HG02588 (cell line): ENCODE measurements at regions not wholly inside any gene's neighbourhood (a gene's known extent, or its start where the extent isn't known, plus 50 kb on each side); places are given as distances from the start of the nearest gene placed in this dataset.

Experiments
- ATAC-seq: cut with Tn5 transposase; IDR thresholded peaks from one replicate; pipeline ENCODE4 v1.9.1; 2021; ENCODE audit warnings: mild to moderate bottlenecking, moderate library complexity; ENCODE audit not compliant: unreplicated experiment

DNA sequence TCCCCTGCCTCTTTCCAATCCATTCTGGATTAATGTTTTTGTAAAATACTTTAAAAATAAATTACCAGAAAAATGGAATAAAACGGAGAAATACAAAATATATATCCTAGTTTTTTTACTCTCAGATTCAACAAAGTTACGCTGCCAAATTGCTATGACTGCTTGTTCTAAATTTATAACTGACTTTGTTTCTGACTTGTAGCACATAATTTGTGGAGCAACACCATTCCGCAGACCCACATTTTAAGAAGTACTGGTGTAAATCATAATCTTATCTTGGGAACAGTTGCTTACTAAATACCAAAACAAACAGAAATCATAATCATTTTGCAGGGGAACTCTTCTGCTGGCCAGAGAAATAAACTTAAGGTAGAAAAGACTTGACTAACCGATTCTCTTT lies 339.4 kb upstream of the CBLB start:
- no peak for ATAC-seq

GRCh38 chr3:106208967-106209366 lies 340.2 kb upstream of the CBLB start:
- ATAC-seq = no peak

DNA sequence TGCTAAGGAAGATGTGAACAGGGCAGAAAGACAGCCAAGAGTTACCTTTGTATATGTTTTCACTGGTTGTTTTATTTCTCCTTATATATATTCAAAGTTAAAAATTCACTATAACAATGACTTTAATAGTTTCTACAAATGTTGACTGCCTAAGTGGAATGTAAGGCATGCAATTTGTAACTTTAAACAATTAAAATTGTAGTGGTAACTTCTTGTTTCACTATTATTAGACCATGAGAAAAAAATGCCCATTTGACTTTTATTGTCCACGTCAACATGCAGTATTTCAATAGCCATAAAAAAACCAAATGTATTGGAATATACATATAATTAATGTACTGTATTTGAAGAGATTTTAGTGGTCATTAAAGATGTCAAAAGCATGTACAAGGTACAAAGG lies 340.7 kb upstream of the CBLB start:
- ATAC-seq = no peak

GRCh38 chr3:106210923-106211322 lies 342.1 kb upstream of the CBLB start:
- ATAC-seq = no peak

DNA sequence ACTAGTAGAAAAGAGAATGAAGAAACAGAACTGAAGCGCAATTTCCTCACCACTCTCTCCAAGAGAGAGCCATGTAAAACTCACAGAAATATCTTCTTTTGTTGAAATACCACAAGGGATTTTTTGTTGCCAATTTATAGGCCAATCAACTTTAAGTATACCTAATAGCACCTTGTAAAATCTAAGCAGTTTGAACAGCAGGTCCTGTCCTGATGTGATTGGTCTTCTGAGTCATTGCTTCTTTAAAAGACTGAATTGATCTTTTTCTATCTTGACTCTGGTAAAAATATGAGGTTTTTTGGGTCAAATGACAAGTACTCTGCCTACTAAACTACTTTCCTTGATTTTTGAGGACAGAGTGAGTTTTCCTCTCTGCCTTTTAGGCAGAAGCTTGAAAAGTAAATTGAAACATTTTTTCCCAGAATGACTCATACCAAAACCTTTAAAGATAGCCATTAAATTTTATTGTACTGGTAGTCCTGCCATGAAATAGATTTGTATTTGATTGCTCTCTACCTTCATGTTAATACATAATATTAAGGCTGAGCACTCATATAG lies 343.9 kb upstream of the CBLB start:
- ATAC-seq = no peak

GRCh38 chr3:106213954-106214353 lies 345.1 kb upstream of the CBLB start:
- no peak for ATAC-seq

DNA sequence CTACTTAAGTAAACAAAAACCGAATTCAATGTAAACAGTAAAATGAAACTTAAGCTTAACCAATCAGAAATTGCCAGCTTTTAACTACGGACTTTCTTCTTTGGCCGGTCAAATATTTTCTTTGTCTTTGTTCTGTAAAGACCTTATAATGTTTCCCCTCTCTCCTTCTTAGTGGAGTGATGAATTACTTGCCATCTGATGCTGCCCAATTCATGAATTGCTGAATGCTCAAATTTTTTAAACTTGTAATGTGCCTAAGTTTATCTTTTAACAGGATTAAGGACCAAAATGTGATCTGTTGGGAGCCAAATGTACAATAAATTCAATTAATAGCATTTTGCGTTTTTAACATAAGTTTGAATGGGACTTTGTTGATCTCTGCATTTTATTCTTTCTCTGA lies 345.8 kb upstream of the CBLB start:
- ATAC-seq = no peak

- no peak for ATAC-seq
Measured at GRCh38 chr3:106215047-106215446, 346.2 kb upstream of the CBLB start.

GRCh38 chr3:106217745-106218144 lies 348.9 kb upstream of the CBLB start:
- ATAC-seq = no peak

DNA sequence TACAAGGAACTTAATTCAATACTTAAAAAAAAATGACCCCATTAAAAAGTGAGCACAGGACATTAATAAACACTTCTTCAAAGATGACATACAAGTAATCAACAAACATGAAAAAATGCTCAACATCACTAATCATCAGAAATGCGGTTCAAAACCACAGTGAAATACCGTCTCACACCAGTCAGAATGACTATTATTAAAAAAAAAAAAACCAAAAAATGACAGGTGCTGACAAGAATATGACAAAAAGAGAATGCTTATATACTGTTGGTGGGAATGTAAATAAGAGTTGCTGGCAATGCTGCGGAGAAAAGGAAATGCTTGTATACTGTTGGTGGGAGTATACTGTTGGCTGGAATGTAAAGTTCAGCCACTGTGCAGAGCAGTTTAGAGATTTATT lies 358.3 kb upstream of the CBLB start:
- ATAC-seq = no peak

DNA sequence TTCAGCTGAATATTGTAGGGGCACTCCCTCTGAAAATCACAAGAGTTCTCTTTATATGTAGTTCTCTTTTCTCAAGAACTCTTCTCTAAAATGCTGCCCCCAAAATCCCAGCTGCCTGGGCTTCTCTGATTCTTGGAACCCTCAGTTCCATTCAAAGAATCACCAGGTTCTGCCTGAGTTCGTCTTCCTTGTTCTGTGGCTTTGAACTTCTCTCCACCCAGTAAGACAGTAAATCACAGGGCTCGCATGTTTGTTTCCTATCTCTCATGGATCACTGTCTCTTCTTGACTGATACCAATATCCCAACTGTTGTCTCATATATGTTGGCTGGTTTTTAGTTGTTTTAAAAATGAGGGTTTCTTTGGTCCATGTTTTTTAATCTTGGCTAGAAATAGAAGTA lies 359.5 kb upstream of the CBLB start:
- ATAC-seq = no peak

DNA sequence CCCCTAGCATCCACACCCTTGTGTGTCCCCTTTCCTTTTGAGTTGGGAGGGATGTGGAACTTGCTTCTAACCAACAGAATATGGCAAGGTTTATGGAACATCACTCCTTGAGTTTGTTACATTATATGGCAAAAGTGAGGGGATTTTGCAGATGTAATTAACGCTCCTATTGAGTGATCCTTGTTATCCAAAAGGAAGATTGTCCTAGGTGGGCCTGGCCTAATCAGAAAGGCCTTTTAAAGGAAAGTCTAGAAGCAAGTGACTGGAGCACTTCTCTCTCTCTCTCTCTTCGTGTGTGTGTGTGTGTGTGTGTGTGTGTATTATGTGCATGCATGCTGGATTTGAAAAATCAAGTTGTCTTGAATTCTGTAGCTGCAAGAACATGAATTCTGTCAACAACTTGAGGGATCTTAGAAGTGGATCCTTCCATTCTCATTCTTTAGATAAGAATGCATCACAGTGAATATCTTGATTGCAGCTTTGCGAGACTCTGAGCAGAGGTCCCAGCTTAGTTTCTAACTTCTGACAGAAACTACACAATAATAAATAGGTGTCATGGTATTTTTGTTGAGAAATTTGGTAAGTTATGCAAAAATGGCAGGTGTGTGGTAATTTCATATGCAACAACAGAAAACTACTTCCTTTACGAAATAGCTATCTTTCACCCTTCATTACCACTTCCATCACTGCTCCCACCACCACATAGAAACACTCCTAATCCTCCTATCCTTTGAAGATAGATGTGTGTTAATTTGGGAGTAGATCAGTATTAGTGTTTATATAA lies 360.9 kb upstream of the CBLB start:
- no peak for ATAC-seq

- ATAC-seq = no peak
Measured at GRCh38 chr3:106231086-106231485, 362.3 kb upstream of the CBLB start.

GRCh38 chr3:106232956-106233355 lies 364.1 kb upstream of the CBLB start:
- ATAC-seq = no peak

DNA sequence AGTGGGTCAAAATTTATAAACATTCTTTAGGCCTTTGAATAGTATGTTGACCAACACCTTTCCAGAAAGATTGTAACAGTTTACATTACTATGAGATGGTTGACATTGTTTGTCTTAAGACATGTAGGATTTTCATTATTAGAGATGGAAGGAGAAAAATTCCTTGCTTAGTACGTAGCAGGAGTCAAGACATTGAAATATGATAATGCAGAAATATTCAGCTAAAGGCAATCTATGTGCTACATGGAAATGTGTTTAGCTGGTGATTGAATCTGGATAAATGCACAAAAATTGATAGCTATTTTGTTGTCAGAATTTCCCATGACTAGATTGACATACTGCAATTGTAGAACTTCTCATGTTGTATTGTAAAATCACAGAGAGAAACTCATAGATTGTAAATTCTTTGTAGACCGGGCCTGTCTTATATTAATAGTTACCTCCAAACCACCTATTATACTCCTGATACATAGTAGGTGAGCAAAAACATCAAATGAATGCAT lies 370.4 kb upstream of the CBLB start:
- no peak for ATAC-seq

GRCh38 chr3:106241593-106241992 lies 372.8 kb upstream of the CBLB start:
- ATAC-seq = no peak

- no peak for ATAC-seq
Measured at GRCh38 chr3:106242781-106243180, 374.0 kb upstream of the CBLB start.

DNA sequence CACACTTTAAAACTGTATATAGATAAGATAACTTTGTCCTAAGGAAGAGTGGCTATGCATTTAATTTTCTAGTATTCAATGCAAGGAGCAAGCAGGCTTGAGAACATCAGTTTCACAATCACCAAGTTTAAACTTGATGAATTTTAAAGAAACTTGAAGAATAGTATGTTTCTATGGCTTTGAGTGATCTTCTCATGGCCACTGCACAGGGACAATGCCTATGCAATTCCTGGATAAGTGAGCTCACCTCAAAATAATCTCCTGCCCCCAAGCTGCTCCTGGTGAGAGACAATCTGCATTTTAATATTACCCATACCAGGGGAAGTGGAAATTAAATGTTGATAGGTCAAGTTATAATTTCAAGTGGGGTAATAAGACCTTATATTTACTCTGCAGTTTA lies 376.6 kb upstream of the CBLB start:
- ATAC-seq = no peak

DNA sequence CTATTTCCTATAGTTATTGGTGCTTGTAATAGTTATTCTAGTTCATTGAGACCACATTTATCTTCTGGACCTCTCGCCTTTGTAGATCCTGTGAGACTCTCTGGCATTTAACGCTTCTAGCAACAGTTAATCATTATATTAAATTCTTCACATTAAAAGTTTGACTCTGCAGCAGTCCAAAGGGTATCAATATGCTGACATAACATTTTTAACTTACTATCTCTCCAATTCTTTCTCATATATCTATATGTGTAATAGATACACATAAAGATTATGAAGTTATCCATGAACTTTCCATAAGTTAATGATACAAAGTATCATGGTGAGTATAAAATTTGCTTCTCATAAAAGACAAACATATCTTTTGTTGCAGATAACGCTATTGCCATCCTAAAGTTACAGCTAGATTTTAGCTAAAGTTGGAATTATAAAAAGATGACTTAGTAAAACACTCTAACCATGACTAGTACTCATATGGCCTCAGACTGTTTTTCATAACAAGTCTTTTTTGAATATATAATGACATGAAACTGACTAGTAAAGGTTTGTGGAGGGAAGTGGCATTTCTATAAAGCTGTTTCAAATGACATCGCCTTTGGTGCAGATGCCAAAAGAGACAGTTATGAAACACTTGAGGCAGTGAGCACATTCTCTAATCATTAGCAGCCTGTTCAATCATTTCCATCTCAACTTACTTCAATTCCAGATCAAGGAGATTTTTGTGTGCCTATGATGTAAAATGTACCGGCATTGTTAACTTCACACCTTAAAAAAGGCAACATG lies 379.3 kb upstream of the CBLB start:
- ATAC-seq = peak; percentile 62

DNA sequence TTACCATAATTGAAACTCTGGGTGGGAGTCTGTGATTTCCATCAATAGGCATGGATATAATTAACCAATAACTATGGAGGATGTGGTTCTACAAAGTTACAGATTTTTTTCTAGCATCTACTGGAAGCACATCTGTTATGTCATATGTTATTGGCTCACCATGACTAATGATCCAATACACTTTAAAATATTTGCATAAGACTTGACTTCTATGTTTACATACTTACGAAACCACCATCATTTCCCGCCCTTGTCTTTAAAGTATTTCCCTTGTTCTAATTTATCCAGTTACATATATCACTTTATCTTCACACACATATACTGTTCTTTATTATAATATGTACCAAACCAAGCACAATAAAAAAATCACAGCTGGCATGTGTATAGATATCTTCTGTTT lies 380.3 kb upstream of the CBLB start:
- no peak for ATAC-seq

DNA sequence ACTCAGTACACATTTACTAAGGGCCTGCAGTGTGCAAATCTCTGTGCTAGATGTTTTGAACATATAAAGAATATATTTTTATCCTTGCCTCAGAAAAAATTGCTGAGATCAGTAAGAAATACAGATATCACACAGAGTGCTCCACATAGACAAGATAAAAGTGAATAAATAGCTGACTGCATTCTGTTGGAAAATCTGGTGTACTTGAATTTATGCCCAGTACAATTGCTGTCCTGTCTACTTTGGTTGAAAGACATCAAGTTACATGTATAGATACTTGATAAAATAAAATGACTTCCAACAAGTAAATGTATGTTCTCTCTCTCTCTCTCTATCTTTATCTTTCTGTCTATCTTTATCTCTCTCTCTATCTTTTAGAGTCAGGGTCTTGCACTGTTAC lies 381.2 kb upstream of the CBLB start:
- ATAC-seq = no peak
